Left ventricle myocardium inferior (tissue), 1 donor: ENCODE measurements at regions not wholly inside any gene's neighbourhood (a gene's known extent, or its start where the extent isn't known, plus 50 kb on each side); places are given as distances from the start of the nearest gene placed in this dataset.
"Not testable (repeated sequence)": the region's sequence is repeated elsewhere in the genome, so short reads cannot be mapped to it uniquely, and the experiment has no call there.

ENCODE experiments used
- DNase-seq: peaks from one replicate; pipeline ENCODE4 v3.0.0-alpha.2; 2020
- H3K27ac ChIP-seq: fragments of 200-600 bp; replicated peaks from 2 replicates; pipeline ENCODE4 v1.8.0; 2021
- H3K27me3 ChIP-seq: fragments of 200-600 bp; 2 replicates; pipeline ENCODE4 v1.8.0; 2021; ENCODE audit warnings: low read depth
- H3K36me3 ChIP-seq: fragments of 200-600 bp; 2 replicates; pipeline ENCODE4 v1.8.0; 2021
- H3K4me1 ChIP-seq: fragments of 200-600 bp; 2 replicates; pipeline ENCODE4 v1.8.0; 2021
- H3K4me3 ChIP-seq: fragments of 200-600 bp; 2 replicates; pipeline ENCODE4 v1.8.0; 2021; ENCODE audit warnings: mild to moderate bottlenecking, moderate library complexity
- H3K9me3 ChIP-seq: fragments of 200-600 bp; replicated peaks from 2 replicates; pipeline ENCODE4 v1.8.0; 2021
- CTCF ChIP-seq: fragments of 200-600 bp; IDR thresholded peaks from 2 replicates; pipeline ENCODE4 v1.8.0; 2021; ENCODE audit warnings: antibody characterized with exemption, mild to moderate bottlenecking, borderline replicate concordance
- intact Hi-C: fragments of 100-400 bp; cut with micrococcal nuclease; formaldehyde crosslinking; loops from one replicate; pipeline ENCODE4 v1.11.0; 2022
- donor health status: DM: no; HTN: yes; CAD: no; lungs with severe emphysema.

DNA sequence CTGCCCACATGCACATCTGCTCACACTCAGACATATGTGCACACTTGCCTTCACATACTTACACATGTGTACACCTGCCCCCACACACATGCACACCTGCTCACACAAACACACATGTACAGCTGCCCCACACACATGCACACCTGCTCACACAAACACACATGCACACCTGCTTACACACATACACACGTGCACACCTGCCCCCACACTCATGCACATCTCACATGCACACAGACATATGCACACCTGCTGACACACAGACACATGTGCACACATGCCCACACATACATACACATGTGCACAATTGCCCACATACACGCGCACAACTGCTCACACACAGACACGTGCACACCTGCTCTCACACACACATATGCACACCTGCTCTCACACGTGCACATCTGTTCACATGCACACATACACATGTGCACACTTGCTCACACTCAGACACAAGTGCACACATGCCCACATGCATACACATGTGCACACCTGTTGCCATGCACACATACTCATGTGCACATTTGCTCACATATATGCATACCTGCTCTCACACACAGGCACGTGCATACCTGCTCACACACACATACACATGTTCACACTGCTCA, 147.8 kb upstream of the FOXD4L5 start:
- intact Hi-C loops = no loop called here
- Histone ChIP-seq H3K9me3 (no peaks in the 10 kb centered on the region), H3K4me1 (no peaks in the 10 kb centered on the region), H3K27ac (no peak overlapping the region), H3K27me3 (peaks cover 1% of the 10 kb centered on the region), H3K36me3 (no peaks in the 10 kb centered on the region), H3K4me3 (no peak overlapping the region)
- no peak for TF ChIP-seq CTCF
- DNase-seq = no peak

- intact Hi-C loops = no loop called here
- H3K27ac ChIP-seq = no peak overlapping the region
- peaks cover 9% of the 10 kb centered on the region for H3K27me3 ChIP-seq
- no peak for TF ChIP-seq CTCF
- H3K36me3 ChIP-seq = no peaks in the 10 kb centered on the region
- H3K9me3 ChIP-seq = no peaks in the 10 kb centered on the region
- H3K4me3 ChIP-seq = no peak overlapping the region
- no peaks in the 10 kb centered on the region for H3K4me1 ChIP-seq
- no peak for DNase-seq
Observed at GRCh38 chr9:65432051-65432450, 147.0 kb upstream of the FOXD4L5 start.

DNA sequence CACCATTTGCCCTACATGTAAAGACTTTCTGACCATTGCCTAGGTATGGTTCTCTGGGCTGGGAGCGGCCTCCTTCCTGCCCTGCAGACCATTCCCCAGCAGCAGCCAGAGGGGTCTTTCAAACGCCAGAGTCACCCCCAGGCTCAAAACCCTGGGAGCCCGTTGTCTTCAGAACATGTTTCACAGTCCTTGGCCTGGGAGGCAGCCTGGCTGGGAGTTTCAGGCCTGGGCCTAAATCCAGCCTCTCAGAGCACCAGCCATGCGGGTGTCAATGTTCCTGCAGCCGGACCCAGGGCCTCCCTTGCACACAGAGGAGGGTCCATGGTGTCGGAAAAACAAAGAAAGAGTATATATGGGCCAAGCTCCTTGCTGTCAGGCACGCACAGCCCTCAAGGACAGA, 145.2 kb upstream of the FOXD4L5 start:
- peaks cover 10% of the 10 kb centered on the region for H3K27me3 ChIP-seq
- H3K27ac ChIP-seq = no peak overlapping the region
- no peak for TF ChIP-seq CTCF
- no peaks in the 10 kb centered on the region for H3K9me3 ChIP-seq
- no peak for DNase-seq
- H3K4me3 ChIP-seq = no peak overlapping the region
- intact Hi-C loops = no loop called here
- H3K36me3 ChIP-seq = no peaks in the 10 kb centered on the region
- no peaks in the 10 kb centered on the region for H3K4me1 ChIP-seq

GRCh38 chr9:65427361-65427760, 142.4 kb upstream of the FOXD4L5 start:
- H3K27ac ChIP-seq, H3K4me1 ChIP-seq, H3K36me3 ChIP-seq, H3K9me3 ChIP-seq, H3K4me3 ChIP-seq, DNase-seq, intact Hi-C loops: not testable (repeated sequence)
- H3K27me3 ChIP-seq = peaks cover 10% of the 10 kb centered on the region

GRCh38 chr9:65426813-65427212, 141.8 kb upstream of the FOXD4L5 start:
- intact Hi-C loops, H3K36me3 ChIP-seq, H3K4me3 ChIP-seq, H3K27ac ChIP-seq, H3K4me1 ChIP-seq, H3K9me3 ChIP-seq, DNase-seq: not testable (repeated sequence)
- H3K27me3 ChIP-seq = peaks cover 10% of the 10 kb centered on the region

- no peak for TF ChIP-seq CTCF
- Histone ChIP-seq H3K4me1 (no peaks in the 10 kb centered on the region), H3K36me3 (no peaks in the 10 kb centered on the region), H3K9me3 (no peaks in the 10 kb centered on the region), H3K27me3 (peaks cover 10% of the 10 kb centered on the region), H3K4me3 (no peak overlapping the region), H3K27ac (no peak overlapping the region)
- no peak for DNase-seq
- intact Hi-C loops = no loop called here
Observed at GRCh38 chr9:65426231-65426630, 141.2 kb upstream of the FOXD4L5 start.

GRCh38 chr9:65425183-65425582, 140.2 kb upstream of the FOXD4L5 start:
- H3K27ac ChIP-seq, DNase-seq, H3K9me3 ChIP-seq, H3K36me3 ChIP-seq, intact Hi-C loops, H3K4me3 ChIP-seq, H3K4me1 ChIP-seq: not testable (repeated sequence)
- H3K27me3 ChIP-seq = peaks cover 10% of the 10 kb centered on the region

DNA sequence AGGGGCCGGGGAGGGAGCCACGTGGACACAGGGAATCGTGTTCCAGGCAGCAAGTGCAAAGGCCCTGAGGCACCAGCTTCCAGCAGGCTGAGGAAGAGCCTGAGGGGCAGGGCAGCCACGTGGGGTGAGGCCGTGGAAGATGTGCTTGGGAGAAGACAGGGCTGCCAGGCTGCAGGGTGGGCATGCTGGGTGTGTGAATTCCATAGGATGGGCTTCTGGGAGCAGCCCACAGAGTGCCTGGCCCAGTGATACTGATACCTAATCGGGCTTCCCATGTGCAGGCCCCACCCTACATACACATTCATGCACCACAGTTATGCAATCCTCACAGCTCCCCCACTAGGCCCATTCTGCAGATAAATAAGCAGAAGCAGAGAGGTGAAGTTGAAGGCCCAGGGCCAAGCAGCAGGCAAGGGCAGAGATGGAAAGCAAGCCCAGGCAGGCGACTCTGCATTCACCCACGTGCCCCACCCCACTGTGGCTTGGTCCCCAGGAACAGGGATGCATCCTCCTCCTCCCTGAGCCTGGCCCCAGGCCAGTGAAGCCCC, 139.5 kb upstream of the FOXD4L5 start:
- H3K9me3 ChIP-seq, H3K4me3 ChIP-seq, H3K27ac ChIP-seq, DNase-seq, intact Hi-C loops, H3K4me1 ChIP-seq, H3K36me3 ChIP-seq: not testable (repeated sequence)
- peaks cover 10% of the 10 kb centered on the region for H3K27me3 ChIP-seq

- H3K9me3 ChIP-seq, H3K4me1 ChIP-seq, intact Hi-C loops: not testable (repeated sequence)
Observed at GRCh38 chr9:65423691-65424436, 138.9 kb upstream of the FOXD4L5 start.

More at GRCh38 chr9:65423691-65424436, 138.9 kb upstream of the FOXD4L5 start:
- not testable (repeated sequence) for H3K4me3 ChIP-seq, H3K27ac ChIP-seq, DNase-seq, H3K36me3 ChIP-seq
- H3K27me3 ChIP-seq = peaks cover 10% of the 10 kb centered on the region
